Esophagus (tissue), 2 donors: ENCODE measurements at regions not wholly inside any gene's neighbourhood (a gene's known extent, or its start where the extent isn't known, plus 50 kb on each side); places are given as distances from the start of the nearest gene placed in this dataset.
"Not testable (repeated sequence)": the region's sequence is repeated elsewhere in the genome, so short reads cannot be mapped to it uniquely, and the experiment has no call there.

Source experiments
- H3K27ac ChIP-seq, 2 donors: one replicate each; pipeline ENCODE4 v1.5.1; 2013; ENCODE audit warnings: low read depth in 2 of 2, mild to moderate bottlenecking in 2 of 2, inconsistent platforms in 1 of 2, low read length in 1 of 2, moderate library complexity in 1 of 2
- H3K27me3 ChIP-seq, 2 donors: one replicate each; pipeline ENCODE4 v1.6.1; 2013; ENCODE audit warnings: low read length in 2 of 2, control low read depth in 1 of 2, mild to moderate bottlenecking in 1 of 2; ENCODE audit not compliant: insufficient read depth in 2 of 2, control insufficient read depth in 1 of 2
- H3K36me3 ChIP-seq, 2 donors: one replicate each; pipeline ENCODE4 v1.6.1; 2013; ENCODE audit warnings: low read length in 1 of 2; ENCODE audit not compliant: control insufficient read depth in 2 of 2, insufficient read depth in 2 of 2
- H3K4me1 ChIP-seq, 2 donors: one replicate each; pipeline ENCODE4 v1.6.1; 2013; ENCODE audit warnings: low read length in 1 of 2; ENCODE audit not compliant: control insufficient read depth in 2 of 2, insufficient read depth in 2 of 2
- H3K4me3 ChIP-seq, 2 donors: one replicate each; pipeline ENCODE4 v1.5.1; 2013; ENCODE audit warnings: low read length in 2 of 2, mild to moderate bottlenecking in 2 of 2, low read depth in 1 of 2, moderate library complexity in 1 of 2
- H3K9me3 ChIP-seq, 2 donors: one replicate each; pipeline ENCODE4 v1.6.1; 2013; ENCODE audit warnings: mild to moderate bottlenecking in 2 of 2, low read depth in 1 of 2, low read length in 1 of 2, moderate library complexity in 1 of 2; ENCODE audit not compliant: control insufficient read depth in 2 of 2, insufficient read depth in 1 of 2
- WGBS, 2 donors: extraction: QIAGEN DNeasy Blood & Tissue Kit; methylation state at CpG; one replicate each; pipeline ENCODE4 v1.1.7; 2013; 5-methylcytosine and 5-hydroxymethylcytosine counted together
- donor health status: healthy with polysubstance abuse.
- donor health status: Bipolar disorder and iron deficiency.

- Histone ChIP-seq H3K36me3 (no peaks in the 10 kb centered on the region), H3K4me1 (no peaks in the 10 kb centered on the region), H3K27ac (no peak overlapping the region), H3K27me3 (no peaks in the 10 kb centered on the region), H3K4me3 (no peak overlapping the region), H3K9me3 (no peaks in the 10 kb centered on the region)
- WGBS, 2 donors, result 75 to 78% methylated on average over 3 of the region's 3 CpGs
These were observed 156.5 kb upstream of the IL12B start for GRCh38 chr5:159486836-159487235.

- Histone ChIP-seq H3K36me3 (no peaks in the 10 kb centered on the region), H3K27me3 (no peaks in the 10 kb centered on the region), H3K4me1 (no peaks in the 10 kb centered on the region), H3K9me3 (no peaks in the 10 kb centered on the region), H3K4me3 (no peak overlapping the region), H3K27ac (no peak overlapping the region)
- WGBS, 2 donors, result 64 to 78% methylated on average over 4 of the region's 4 CpGs
These were observed 158.2 kb upstream of the IL12B start for GRCh38 chr5:159488516-159488915.

DNA sequence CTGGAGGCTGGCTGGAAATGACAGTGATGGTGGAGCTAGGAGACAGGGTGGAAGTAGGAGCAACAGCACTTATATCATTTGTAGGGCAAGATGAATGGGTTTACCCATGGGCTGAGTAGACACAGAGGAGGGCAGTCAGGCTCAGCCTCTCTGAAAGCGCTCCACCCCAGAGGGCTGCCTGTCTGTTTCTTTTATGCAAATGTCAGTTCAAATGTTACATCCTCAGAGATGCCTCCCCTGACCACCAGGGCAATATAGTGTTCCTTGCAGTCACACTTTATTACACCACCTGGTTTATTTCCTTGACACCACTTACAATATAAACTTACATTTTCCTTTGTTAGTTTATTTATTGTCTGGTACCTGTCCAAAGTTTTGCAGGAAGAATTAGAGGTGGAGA lies 159.5 kb upstream of the IL12B start:
- Histone ChIP-seq H3K4me1 (no peaks in the 10 kb centered on the region), H3K4me3 (no peak overlapping the region), H3K27ac (no peak overlapping the region), H3K27me3 (no peaks in the 10 kb centered on the region), H3K36me3 (no peaks in the 10 kb centered on the region), H3K9me3 (no peaks in the 10 kb centered on the region)
- WGBS, 2 donors, result 92 to 95% methylated on average over 1 of the region's 1 CpG

- 52 to 55% methylated on average over 2 of the region's 2 CpGs for WGBS, 2 donors
- no peak overlapping the region for H3K4me3 ChIP-seq
- no peaks in the 10 kb centered on the region for H3K27me3 ChIP-seq
These were observed 160.2 kb upstream of the IL12B start for GRCh38 chr5:159490507-159490906.

DNA sequence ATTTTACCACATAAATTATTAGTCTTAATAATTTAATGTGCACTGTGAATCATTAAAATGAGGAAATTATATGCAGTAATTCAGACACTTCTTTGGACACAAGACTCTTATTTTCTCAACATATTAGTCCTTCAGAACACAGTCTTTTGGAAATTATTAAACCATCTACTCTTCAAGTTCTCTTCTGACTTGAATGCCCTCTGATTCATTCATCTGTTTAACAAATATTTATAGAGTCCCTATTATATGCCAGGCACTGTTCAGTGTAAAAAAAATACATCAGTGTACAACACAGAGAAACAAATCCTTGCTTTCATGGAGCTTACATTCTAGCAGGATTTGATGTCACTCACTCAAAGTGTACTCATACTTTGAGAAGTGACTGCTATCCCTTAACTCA lies 163.4 kb upstream of the IL12B start:
- Histone ChIP-seq H3K36me3 (no peaks in the 10 kb centered on the region), H3K4me3 (no peak overlapping the region), H3K4me1 (no peaks in the 10 kb centered on the region), H3K9me3 (no peaks in the 10 kb centered on the region), H3K27ac (no peak overlapping the region), H3K27me3 (no peaks in the 10 kb centered on the region)

More at GRCh38 chr5:159490507-159490906, 160.2 kb upstream of the IL12B start:
- Histone ChIP-seq H3K36me3 (no peaks in the 10 kb centered on the region), H3K27ac (no peak overlapping the region), H3K9me3 (no peaks in the 10 kb centered on the region), H3K4me1 (no peaks in the 10 kb centered on the region)

DNA sequence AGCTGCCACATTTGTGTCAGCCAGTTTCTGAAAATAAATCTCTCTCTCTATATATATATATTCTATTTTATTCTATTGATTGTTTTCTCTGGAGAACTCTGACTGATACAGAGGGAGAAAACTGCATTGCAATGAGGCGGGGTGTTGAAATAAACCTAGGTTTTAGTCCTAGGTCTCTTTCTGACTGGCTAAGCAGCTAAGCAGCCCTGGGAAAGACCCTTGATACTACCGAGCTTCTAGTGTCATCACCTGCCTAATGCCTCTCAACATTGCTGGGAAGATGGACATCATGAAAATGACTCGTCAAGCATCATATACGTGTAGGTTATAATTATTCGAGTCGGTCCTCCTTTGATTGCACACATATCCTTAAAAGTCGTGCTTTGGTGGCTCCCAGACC lies 166.5 kb upstream of the IL12B start:
- 91 to 93% methylated on average over 7 of the region's 7 CpGs for whole genome bisulfite sequencing, 2 donors
- H3K36me3 ChIP-seq, result no peaks in the 10 kb centered on the region
- no peak overlapping the region for H3K4me3 ChIP-seq
- no peaks in the 10 kb centered on the region for H3K9me3 ChIP-seq
- H3K4me1 ChIP-seq, result no peaks in the 10 kb centered on the region
- no peaks in the 10 kb centered on the region for H3K27me3 ChIP-seq
- H3K27ac ChIP-seq, result no peak overlapping the region

DNA sequence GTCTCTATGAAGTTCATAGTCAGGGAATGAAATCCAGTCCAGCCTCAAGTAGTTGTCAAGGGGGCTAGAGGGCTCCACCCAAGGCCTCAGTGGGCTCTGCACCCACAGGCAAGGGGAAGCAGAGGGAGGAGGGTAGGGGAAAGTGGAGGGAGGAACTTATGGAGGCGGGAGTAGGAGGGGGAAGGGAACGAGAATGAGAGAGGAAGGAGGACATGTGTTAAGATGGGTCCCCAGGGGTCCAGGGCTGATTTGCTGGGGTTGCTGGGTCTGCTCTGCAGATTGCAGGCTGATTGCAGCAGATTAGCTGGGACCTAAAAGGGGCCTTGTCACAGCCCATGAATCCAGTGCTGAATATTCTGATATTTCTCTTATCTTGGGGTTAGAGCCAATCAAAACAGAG lies 166.9 kb upstream of the IL12B start:
- 55 to 64% methylated on average over 2 of the region's 2 CpGs for WGBS, 2 donors
- Histone ChIP-seq H3K36me3 (no peaks in the 10 kb centered on the region), H3K4me3 (no peak overlapping the region), H3K9me3 (no peaks in the 10 kb centered on the region), H3K4me1 (no peaks in the 10 kb centered on the region), H3K27ac (no peak overlapping the region), H3K27me3 (no peaks in the 10 kb centered on the region)

DNA sequence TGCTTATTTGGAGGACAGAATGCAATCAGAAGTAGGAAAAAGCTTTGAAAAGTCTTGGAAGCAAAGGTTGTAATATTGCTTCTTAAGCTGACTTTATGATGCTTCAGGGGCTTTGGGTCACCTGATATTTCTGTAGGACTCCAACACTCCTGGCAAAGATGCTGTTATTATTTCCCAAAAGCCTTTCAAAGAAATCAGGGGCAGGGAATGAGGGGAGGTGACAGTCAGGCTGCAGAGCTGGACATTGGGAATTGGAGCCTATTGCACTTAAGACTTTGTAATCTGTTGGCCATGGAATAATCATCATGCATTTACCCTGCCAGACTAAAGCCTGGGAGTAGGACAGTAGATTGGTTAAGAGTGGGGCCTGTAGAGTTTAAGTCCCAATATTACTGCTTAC lies 168.3 kb upstream of the IL12B start:
- no peaks in the 10 kb centered on the region for H3K4me1 ChIP-seq
- H3K36me3 ChIP-seq, result no peaks in the 10 kb centered on the region
- H3K4me3 ChIP-seq, result no peak overlapping the region
- H3K9me3 ChIP-seq, result no peaks in the 10 kb centered on the region
- no peaks in the 10 kb centered on the region for H3K27me3 ChIP-seq
- no peak overlapping the region for H3K27ac ChIP-seq

DNA sequence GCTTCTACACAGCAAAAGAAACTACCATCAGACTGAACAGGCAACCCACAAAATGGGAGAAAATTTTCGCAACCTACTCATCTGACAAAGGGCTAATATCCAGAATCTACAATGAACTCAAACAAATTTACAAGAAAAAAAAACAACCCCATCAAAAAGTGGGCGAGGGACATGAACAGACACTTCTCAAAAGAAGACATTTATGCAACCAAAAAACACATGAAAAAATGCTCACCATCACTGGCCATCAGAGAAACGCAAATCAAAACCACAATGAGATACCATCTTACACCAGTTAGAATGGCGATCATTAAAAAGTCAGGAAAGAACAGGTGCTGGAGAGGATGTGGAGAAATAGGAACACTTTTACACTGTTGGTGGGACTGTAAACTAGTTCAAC lies 171.8 kb upstream of the IL12B start:
- H3K9me3 ChIP-seq, H3K27ac ChIP-seq, H3K27me3 ChIP-seq, H3K4me1 ChIP-seq, H3K36me3 ChIP-seq, H3K4me3 ChIP-seq: not testable (repeated sequence)
- WGBS, 2 donors, result 94 to 95% methylated on average over 4 of the region's 4 CpGs

GRCh38 chr5:159503236-159503635 lies 172.9 kb upstream of the IL12B start:
- Histone ChIP-seq H3K9me3 (no peaks in the 10 kb centered on the region), H3K4me3 (no peak overlapping the region), H3K4me1 (no peaks in the 10 kb centered on the region), H3K27me3 (no peaks in the 10 kb centered on the region), H3K36me3 (no peaks in the 10 kb centered on the region), H3K27ac (no peak overlapping the region)
- WGBS, 2 donors, result 88 to 94% methylated on average over 4 of the region's 4 CpGs
